NCI-H1694 (cell line): ENCODE measurements at regions not wholly inside any gene's neighbourhood (a gene's known extent, or its start where the extent isn't known, plus 50 kb on each side); places are given as distances from the start of the nearest gene placed in this dataset.
A peak's percentile ranks its signal among the peaks of the same experiment; 100 is the strongest.
"Not testable (repeated sequence)": the region's sequence is repeated elsewhere in the genome, so short reads cannot be mapped to it uniquely, and the experiment has no call there.

Experiments used
- DNase-seq: peaks from one replicate; lab custom pipeline; 2025; lab: John Stamatoyannopoulos, UW

- no peak for DNase-seq
Measured at GRCh38 chr5:68067291-68067690, 148.3 kb upstream of the PIK3R1 start.

DNA sequence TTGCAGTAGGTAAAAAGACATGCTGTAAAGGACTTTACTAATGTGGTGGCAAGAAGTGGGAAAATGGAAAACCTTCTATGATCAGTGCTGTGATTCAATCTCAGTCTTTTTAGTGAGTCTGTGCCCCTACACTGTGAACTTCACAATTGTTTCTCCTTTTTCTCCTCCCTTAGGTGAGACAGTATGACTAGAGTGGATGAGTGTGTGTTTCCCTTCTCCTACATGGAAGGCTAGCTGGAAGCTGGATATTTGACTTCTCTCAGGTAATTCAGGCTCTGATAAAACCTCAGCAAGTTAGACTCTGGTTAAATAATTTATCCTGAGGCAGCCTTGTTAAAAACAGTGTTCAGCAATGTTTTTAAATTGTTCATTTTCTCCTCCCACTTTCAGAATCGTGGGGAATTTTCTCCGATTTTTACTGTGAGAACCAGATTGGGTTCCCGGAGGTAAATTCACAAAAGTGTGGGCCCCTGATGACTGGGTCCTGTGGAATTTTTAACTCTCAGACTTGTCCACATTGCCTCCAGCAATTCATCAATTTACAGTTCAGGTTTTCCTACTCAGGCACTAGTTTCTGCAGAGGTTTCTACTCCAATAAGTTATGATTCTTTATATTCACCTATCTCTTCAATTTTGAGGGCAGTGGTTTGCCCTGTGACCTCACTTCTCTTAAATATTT is 149.1 kb upstream of the PIK3R1 start:
- DNase-seq: no peak

DNA sequence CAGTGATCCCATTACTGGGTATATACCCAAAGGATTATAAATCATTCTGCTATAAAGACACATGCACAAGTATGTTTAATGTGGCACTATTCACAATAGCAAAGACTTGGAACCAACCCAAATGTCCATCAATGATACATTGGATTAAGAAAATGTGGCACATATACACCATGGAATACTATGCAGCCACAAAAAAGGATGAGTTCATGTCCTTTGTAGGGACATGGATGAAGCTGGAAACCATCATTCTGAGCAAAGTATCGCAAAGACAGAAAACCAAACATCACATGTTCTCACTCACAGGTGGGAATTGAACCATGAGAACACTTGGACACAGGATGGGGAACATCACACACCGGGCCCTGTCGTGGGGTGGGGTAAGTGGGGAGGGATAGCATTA is 150.2 kb upstream of the PIK3R1 start:
- not testable (repeated sequence) for DNase-seq

- no peak for DNase-seq
Measured at GRCh38 chr5:68060382-68060781, 155.2 kb upstream of the PIK3R1 start.

DNA sequence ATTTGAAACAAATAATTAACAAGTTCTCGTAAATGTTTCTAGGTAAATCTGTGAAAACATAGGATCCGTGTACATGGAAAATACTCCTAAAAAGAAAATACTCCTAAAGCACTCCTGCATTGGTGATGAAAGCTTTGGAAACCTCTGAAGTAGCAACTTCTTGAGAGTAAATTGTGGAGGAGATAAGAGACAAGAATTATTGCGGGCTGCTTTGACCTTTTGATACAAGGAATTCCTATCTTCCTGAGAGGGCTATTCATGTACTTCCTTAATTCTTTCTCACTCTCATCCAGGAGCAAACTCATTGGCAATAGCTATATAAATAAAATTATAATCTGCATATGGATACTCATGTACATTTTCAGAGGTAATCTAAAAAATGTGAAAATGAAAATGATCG is 158.4 kb upstream of the PIK3R1 start:
- no peak for DNase-seq

DNA sequence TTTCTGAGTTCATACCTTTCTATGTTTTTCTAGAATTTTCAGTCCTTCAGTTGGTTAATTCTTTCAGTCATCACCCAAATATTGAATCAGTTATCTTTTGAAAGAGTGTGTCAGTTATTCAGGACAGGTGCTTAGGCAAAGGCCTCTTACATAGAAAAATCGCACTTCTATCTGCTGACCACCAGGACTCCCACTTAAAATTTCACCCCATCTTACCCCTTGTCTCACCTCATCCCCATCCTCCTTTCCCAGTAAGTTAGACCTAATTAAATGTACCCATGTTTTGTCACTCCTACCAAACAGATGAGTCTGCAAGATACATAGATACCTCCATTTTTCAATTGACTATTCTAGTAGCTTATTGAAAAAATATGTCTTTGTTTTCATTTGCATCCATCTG is 159.9 kb upstream of the PIK3R1 start:
- no peak for DNase-seq

GRCh38 chr5:68054638-68055037 is 160.9 kb upstream of the PIK3R1 start:
- DNase-seq: no peak

DNA sequence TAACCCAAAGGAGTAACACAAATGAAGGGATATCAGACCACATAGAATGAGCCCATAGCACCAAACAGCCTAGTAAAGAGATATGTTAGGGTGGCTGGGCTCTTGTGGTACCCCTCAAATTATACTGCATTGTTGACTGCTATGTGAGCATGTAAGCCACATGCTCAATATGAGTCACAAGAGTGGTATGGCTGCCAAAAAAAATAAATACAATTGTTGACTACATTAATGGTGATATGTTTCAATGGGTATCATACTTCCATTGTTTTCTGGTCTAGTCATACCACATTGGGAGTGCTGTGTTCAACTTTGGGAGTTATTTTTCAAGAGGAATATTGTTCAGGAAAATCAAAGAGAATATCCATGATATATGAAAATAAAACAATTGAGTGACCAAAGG is 162.4 kb upstream of the PIK3R1 start:
- DNase-seq: no peak

DNA sequence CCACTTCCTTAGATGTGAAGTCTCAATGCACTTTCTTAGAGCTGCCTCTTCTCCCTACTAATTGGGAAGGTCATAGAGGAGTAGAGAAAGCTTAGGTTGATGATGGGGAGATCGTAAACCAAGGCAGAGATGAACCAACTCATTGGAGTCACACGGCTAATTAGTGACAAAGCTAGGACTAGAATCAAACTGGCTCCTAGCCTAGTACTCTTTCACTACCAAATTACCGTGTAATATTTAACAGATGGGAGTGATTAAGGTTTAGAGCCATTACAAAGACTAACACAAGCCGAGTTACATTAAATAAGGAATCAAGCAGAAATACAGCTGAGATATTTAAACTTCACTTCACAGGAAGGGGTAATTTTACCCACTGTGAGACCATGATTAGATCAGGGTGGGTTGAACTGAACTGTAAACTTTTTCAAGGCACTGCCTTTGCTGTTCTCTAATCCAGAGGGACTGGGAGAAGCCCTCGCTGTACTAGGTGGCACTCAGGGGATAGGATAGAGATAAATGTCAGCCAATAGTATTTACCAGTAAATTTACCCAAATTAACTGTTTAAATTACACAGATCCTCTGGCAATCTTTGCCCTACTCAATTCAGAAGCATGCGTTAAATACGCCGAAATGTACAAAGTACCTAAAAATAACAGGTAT is 166.4 kb upstream of the PIK3R1 start:
- peak; percentile 29 for DNase-seq

DNA sequence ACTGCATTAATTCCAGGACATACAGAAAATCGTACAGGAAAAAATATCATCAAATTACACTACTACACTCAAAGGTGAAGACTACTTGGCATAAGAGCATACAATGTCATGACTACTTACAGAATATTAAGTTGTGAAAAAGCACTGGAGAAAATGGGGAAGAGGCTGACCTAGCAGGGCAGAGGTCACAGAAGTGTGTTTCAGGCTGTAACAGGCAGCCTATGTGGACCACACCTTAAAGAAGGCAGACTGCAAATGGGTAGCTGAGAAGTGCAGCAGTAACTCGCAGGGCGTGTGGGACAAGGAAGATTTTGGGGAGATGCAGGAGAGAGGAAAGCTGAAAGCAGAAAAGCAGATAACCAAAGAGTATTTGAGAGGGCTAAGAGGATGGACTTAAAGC is 167.0 kb upstream of the PIK3R1 start:
- no peak for DNase-seq

GRCh38 chr5:68048054-68048453 is 167.5 kb upstream of the PIK3R1 start:
- not testable (repeated sequence) for DNase-seq

DNA sequence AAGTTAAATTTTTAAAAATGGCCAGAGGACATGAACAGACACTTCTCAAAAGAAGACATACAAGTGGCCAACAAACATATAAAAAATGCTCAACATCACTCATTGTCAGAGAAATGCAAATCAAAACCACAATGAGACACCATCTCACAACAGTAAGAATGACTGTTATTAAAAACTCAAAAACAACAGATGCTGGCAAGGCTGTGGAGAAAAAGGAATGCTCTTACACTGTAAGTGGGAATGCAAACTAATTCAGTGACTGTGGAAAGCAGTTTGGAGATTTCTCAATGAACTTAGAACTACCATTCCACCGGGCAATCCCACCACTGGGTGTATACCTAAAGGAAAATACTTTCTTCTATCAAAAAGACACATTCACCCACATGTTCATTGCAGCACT is 168.5 kb upstream of the PIK3R1 start:
- DNase-seq: no peak

DNA sequence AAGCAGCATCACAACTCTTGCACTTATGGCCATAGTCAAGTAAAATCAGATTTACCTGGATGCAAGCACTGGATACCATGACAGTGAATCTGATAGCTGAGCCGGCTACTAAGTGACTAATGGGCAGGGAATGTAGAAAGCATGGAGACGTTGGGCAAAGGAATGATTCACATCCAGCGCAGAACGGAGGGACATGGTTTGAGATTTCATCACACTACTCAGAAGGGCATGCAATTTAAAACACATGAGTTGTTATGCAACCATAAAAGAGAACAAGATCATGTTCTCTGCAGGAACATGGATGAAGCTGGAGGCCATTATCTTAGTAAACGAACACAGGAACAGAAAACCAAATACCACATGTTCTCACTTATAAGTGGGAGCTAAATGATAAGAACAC is 169.1 kb upstream of the PIK3R1 start:
- no peak for DNase-seq

- no peak for DNase-seq
Measured at GRCh38 chr5:68041293-68041692, 174.3 kb upstream of the PIK3R1 start.

DNA sequence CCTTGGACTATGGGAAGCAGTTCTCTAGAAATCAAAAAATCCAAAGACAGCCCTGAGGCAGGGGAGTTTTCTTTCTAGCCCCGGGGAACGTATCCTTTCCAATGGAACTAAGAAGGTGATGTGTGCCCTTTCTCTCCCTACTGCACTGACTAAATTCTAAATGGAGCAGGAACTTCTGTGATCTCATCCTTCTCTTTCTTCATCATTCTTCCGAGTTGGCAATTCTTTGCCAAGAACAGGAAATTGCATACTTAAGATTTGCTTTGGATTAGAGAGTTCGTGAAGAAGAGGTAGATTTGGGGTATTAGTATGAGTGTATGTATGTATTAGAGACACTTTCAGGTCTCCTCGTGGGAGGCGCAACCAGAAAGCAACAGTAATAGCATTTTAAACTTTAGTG is 178.0 kb upstream of the PIK3R1 start:
- no peak for DNase-seq

DNA sequence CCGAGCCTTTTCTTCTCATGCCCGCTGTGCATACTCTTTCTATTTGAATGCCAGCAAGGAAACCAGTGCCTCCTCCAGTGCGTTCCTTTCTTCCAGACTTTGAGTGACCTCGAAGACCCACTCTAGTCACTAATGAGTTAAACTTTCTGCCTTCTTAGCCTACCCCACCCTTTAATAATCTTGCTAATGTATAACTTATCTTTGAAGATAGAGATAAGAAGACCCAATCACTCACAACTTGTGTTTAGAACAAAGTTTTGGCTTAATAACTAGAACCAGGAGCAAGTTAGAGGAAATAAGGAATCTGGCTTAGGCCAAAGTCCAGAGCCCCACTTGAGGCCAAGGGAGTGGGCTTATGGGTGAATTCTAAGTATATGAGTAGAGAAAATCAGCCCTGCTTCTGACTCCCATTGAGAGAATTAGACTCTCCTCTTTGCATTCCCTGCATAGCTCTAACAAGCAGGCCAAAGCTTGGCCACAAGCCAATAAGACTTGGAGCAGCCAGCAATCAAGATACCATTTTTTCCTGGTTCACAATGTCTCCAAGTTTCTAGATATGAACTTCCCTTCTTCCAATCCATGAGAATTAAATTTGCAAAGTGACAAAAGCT is 181.5 kb upstream of the PIK3R1 start:
- DNase-seq: no peak

GRCh38 chr5:68033029-68033428 is 182.5 kb upstream of the PIK3R1 start:
- DNase-seq: no peak

DNA sequence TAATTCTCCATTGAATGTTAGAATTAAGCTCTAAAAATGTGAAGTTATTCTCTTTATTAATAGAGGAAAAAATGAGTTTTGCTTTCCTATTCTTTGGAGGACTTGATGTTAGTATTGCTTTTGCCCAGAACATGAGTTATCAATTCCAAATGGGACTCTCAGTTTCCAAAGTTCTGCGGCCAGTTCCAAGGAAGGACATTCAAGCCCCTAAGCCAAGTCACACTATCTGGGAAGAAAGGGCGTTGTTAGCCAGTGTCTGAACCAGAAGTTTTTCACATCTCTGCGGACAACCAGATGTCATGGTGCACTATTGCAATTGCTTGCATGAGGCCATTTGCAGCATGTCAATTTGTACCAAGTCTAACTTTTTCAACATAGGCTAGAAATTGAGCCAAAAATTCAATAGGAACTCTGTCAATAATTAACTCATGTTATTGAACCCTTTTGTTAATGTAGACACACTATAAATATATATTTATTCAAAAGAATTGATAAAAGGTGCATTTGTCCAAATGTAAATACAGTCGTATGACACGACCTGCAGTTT is 183.3 kb upstream of the PIK3R1 start:
- no peak for DNase-seq

- no peak for DNase-seq
Measured at GRCh38 chr5:68028131-68028727, 187.3 kb upstream of the PIK3R1 start.

GRCh38 chr5:68027519-68027918 is 188.0 kb upstream of the PIK3R1 start:
- DNase-seq: no peak

DNA sequence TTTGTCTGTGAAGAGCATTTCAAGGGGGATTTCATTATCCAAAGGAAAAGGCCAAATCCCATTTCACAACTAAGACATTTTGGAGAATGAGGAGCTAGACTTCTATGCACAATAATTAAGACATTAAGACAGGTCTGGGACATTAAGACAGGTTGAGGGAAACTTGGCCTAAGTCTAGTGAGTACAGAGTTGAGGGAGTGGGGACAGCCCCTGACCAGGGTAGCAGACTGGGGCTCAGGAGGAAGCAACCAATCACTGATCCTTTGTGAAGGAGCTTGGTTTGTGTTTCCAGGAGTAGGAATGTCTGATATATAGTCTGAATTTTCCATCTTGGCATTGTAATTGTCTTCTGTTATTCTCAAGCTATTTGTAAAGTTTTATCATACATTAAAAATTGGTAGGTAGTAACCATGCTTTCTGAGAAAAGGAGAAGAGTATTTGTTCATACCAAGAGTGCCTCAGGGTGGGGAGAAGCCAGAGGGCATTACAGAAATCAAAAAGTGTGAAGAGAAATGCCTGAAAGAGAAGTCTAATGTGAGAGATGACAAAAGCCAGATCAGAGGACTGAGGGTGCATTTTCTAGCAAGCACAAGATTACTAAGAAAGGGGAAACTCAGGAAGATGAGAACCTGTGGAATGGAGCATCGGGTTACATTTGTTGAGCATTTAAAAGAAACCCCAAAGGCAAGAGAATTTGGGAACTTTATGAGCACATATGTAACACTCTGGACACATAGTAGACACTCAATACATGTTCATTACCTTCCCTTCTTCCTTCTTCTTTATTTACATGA is 189.3 kb upstream of the PIK3R1 start:
- no peak for DNase-seq

- no peak for DNase-seq
Measured at GRCh38 chr5:68024426-68024825, 191.1 kb upstream of the PIK3R1 start.
